Activated effector memory CD4-positive, alpha-beta T cell treated with anti-CD3 and anti-CD28 coated beads, Interleukin-2, amount 50 U/mL, for 16 hours (primary cell): ENCODE measurements at regions not wholly inside any gene's neighbourhood (a gene's known extent, or its start where the extent isn't known, plus 50 kb on each side); places are given as distances from the start of the nearest gene placed in this dataset.

Experiments used
- DNase-seq: peaks from one replicate; pipeline ENCODE4 v3.0.0-alpha.2; 2020

DNA sequence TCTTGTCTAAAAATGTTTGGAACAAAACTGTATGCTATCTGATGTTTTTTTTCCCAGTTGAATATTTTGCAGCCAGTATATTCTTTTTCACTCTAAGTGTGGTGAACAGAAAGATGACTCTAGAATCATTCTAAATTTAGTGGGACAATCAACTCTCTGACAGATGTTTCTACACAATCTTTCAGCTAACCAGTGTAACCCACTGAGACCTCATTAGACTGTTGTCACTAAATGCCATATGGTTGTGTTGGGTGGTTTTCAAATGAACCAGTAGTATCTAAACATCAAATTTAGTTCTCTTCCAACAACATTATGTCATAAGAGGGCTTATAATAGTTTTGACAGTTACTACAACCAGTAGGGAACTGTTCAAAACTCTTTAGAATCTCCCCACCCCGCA lies 129.6 kb upstream of the PRLR start:
- no peak for DNase-seq

DNA sequence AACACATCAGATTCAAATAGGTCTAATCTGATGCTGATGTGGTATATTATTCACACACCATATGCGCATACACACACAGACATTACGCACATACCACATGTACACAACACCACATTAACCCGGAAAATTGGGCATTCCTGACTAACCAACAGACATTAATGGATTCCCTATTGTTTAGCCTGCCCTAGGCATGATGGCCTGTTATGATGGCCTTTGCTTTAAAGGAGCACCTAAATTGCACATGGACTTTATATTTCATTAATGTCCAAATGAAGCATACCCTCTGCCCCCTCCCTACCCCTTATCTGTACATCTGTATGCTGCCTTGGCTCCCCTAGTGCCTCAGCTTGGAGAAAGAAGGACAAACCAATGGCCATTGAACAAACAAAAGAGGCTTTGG lies 127.7 kb upstream of the PRLR start:
- DNase-seq: no peak

DNA sequence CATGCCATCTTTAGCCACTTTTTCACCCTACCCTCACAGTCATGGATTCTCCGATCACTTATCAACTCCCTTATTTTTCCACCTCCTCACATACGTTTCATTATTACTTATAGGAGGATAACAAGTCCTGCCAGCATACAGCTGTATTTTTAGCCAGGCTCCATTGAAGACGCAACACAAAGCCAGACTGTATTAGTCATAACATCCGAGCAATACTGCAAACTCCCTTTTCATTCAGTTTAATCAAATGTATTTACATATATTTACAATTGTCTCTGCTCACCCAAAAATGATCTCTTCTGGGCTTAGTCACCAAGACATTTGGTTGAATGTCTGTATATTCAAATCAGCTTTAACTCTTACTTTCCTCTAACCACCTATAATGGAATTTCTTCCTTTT lies 126.4 kb upstream of the PRLR start:
- no peak for DNase-seq

DNA sequence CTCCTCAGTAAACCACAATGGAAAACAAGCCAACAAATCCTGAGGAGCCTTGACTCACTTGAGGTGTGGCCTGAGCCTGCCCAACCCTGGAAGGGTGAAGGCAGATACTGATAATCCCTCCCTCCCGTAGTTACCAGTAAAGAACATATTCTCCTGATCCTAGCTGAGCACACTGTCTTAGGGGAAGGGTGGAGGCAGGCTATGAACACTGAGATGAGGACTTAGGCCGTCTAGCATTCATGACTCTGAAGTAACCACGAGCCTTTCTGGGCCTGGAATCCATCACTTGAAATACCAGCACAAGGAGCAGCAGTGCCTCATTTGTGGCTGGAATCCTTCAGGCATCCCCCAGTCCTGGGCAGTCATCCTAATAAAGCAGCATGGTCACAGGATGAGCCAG lies 124.5 kb upstream of the PRLR start:
- DNase-seq: no peak

DNA sequence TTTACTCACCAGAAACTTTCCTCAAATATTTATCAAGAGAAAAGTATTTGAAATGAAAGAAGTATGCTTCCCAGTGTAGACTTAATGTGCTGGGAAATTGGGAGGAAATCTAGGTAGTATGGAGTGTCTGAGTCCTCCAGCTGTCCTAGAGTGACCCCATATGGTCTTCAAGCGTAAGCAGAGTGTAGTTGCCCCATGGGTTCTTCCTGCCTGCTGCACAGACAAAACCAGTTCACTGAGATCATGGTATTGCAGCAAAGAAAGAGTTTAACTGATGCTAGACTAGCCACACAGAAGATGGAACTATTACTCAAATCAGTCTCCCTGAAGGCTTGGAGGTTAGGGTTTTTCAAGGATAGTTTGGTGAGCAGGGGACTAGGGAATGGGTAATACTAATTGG lies 114.9 kb upstream of the PRLR start:
- DNase-seq: no peak

DNA sequence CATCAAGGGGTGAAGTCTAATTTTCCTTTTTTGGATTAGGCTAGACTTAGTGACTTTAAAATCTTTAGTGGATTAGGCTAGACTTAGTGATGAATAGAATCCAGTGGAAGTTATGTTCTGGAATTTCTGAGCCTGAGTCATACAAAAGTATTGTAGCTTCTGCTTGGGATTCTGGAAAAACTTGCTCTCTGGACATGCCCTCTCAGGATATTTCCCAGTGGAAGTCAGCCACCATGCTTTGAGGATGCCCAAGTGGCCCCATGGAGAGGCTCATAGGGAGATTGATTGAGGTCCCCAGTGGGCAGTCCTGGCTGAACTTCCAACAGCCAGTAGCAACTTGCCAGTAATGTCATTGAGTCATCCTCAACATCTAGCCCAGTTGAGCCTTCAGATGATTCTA lies 112.4 kb upstream of the PRLR start:
- DNase-seq: no peak

DNA sequence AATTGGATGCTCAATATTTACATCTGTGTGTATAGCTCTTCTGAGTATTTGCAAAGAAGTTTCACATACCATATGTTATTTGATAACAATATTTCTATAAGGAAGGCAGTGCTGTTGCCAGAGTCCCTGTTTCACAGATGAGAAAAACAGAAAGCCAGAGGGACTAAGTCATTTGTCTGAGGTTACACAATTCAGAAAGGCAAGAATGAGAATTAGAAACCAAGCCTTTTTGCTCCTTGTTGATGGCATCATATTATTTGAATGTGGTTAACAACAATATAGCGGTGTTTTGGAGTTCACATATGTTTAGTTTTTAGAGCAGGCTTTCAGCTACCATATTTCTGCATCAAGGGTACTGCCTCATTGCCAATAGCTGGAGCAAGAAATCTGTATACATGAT lies 110.9 kb upstream of the PRLR start:
- DNase-seq: no peak

DNA sequence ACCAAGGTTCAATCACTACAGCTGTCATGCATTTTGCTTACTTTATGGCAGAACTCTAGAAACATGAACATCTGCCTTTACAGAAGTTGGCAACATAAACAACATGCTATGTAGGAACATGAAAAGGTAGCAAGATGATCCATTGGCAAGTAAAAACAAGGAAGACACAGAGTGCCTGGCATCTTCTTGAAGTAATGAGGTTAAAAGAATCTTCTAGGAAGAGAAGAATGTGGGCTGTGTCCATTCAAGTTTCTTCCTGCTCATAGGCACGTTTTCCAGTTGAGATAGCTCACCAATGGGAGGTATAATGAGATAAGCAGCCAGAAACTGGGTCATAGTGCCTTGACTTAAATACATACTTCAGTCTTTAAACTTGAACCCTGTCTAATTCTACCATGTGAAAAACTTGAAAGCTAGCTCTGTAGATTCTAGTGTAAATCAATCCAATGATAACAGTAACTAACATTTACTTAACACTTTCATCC lies 109.4 kb upstream of the PRLR start:
- no peak for DNase-seq

DNA sequence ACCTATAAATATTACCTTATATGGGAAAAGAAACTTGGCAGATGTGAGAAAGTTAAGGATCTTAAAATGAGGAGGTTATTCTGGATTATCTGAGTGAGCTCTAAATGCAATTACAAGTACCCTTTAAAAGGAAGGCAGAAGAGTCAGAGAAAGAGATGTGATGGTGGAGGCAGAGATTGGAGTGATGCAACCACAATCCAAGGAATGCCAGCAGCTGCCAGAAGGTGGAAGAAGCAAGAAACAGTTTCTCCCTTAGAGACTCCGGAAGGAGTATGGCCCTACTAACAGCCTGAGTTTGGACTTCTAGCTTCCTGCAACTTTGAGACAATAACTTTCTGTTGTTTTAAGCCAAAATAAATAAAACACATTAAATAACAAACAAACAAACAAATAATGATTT lies 108.7 kb upstream of the PRLR start:
- no peak for DNase-seq

DNA sequence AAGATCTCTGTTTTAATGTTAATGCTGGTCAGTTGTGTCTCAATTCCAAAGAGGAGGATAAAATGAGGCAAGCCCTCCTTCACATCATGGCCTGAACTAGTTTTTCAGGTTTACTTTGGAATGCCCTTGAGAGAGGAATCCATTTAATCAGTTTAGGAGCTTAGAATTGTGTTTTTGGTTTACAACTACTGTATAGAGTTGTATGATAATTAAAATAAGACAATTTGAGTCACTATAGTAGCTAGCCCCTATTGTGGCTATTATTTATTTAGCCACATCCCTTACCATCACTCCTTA lies 107.8 kb upstream of the PRLR start:
- DNase-seq: no peak

DNA sequence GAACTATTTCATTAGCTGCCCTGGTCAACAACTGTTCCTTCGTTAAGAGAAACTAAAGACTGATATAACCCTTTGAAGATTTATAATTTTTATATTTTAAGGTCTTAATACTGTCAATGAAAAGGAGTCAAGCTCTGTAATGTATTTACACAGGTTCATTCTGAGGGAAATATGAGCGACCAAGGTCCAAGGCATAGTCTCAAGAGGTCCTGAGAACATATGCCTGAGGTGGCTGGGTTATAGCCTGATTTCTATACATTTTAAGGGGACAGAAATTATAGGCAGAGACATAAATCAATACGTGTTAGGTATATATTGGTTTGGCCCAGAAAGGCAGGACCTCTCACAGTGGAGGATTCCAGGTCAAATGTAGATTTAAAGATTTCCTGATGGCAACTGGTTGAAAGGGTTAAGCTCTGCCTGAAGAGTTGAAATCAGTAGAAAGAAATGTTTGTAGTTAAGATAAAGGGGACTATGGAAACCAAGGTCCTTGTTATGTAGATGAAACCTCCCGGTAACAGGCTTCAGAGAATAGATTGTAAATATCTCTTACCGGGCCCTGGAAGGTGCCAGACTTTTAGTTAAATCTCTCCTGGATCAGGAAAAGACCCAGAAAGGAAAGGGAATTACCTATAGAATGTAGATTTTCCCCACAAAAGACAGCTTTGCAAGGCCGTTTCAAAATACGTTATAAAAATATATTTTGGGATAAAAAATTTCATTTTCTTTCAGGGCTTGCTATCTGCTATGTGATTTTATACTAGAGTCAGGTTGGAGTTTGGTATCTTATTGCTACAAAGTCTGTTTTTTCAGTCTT lies 107.3 kb upstream of the PRLR start:
- no peak for DNase-seq

DNA sequence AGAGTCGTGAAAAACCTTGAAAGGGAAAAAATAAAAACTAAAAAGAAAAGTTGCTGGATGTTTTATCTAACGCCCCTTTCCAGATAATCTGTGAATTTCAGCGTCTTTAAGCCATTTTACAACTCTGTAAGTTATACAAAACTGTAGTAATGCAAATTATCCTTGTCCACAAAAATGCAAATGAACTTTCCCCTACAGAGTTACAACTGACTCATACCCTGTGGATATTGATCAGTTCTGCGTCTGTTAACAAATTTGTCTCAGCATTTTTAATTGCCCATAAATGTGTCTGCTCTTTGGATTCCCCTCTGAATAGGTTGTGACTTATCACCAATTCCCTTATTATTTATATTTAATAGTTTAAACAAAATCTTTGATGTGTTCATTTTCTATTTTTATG lies 105.9 kb upstream of the PRLR start:
- DNase-seq: no peak

DNA sequence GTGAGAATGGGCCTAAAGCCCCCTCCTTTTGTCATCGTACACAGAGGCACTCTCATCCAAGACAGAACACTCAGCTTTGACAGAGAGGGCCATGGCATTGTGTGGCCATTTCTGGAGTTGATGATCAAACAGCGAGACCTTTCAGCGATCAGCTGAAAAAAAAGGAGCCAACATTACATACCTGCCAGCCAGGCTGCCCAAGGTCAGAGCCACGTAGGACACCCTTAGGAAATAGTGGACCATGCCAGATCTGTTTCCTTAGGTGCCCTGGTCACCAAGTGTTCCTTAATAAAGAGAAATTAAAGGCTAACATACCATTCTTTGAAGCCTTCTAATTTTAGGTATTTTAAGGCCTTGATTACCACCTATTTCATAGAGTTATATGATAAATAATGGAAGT lies 105.5 kb upstream of the PRLR start:
- no peak for DNase-seq

DNA sequence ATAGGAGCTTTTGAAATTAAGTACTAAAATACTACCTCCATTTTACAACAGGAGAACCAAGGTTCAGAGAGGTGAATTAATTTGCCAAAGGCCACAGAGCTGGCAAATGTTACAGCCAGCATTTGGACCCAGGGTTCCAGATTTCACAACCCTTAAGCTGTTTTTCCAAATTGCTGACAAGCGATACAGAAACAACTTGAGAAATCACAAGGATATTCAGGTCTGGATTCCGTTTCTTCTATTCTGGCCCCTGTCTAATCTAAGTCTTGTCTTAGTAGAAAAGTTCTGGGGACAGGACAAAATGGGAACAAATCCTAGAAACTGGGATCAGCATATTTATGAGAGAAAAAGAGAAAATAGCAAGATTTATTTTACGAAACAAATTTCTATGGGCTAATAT lies 103.1 kb upstream of the PRLR start:
- DNase-seq: no peak

DNA sequence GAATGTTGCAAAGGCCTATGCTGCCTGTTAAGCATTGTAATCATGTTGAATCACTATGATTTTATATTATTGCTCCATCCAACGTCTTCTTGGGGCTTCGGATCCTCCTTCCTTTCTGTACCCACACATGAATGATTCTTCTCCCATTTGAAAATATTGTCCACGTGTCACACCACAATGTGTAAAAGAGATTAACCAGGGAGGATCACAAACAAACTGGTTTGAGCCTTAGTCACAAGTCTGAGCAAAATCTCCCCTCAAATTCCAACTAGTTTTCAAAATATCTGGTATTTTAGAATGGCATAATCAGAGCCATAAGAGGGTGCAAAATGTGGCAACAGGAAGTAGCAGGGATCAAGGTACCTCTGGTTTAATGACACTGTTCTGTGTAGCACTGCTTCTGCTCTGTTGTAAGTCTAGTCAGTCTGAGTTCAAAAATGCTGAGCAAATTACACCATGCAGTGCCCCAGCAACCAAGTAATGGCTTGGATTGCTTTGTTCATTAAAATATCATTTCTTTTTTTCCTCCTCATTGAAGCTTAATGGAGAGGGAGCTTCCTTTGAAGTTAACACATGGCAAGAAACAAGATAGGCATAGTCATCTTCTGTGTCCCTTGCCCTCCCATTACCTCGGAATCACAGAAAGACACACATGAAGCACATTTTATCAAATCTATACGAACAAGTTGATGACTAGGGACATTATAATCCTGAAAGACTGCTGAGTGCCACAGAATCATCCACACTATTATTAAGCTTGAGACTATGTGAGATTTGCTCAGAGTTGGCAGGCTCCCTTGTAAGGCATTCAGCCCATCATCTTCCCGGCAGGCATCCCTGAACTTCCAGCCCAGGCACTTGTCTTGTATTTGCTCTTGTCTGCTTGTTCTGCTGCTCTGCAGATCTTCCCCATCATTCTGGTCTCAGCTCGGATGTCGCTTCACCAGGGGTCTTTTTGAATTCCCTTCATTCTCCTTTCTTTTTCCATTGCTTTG lies 102.0 kb upstream of the PRLR start:
- DNase-seq: no peak

DNA sequence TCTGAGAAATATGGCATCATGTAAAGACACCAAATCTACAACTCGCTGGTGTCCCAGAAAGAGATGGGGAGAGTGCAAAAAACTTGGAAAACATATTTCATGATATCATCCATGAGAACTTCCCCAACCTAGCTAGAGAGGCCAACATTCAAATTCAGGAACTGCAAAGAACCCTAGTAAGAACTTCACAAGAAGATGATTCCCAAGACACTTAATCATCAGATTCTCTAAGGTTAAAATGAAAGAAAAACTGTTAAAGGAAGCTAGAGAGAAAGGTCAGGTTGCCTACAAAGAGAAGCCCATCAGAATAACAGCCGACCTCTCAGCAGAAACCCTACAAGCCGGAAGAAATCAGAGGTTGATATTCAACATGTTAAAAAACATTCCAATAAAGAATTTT lies 95.5 kb upstream of the PRLR start:
- DNase-seq: no peak

DNA sequence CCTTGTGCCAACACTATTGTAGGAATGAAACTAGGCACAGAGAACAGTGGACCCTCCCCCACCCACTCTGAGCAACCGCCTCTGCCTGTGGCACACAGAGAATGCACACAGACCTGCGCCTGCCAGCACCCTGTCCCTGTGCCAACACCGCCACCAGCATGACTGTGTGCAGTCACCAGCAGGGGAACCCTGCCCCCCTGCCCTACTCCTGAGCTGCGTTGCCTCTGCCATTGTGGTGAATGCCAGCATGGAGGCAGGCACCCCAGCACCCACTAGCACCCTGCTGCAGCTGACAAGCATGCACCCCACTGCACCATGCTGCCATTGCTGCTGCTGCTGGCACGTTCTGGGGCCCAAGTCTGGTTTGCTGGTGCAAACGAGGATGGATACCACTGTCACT lies 94.4 kb upstream of the PRLR start:
- no peak for DNase-seq

DNA sequence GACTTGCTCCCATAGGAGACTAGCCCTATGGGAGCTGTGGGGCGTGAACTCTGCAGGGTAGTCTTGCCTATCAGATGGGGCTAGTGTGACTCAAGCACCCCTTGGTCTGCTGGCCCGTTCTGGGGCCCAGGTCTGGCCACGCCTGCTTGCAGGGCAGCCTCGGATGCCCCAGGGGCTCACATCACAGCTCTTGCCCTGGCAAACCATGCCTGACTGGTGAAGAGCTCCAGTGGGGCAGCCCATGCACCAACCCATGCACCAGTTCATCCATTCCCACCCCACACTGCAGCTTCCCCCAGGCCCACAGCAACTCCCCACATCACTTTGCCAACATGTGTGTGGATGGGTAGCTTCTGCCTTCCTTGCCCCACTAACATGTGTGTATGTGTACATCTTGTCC lies 93.9 kb upstream of the PRLR start:
- no peak for DNase-seq

DNA sequence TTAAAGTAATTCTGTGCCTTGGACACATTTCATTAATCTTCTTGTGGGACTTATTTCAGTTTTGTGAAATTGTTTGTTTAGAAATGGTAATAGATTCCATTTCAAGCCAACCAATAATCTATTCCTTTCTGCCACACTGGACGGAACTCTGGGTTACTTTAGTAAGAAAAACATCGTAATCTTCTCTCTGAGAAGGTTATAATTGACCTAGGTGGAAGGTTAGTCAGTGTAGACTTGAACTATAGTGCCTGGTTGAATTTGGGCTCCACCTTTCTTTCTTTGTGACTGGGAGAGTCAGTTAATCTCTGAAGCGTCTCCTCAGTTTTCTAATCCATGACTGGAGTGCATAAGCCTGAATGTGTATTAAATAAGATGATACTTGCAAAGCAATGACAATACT lies 89.7 kb upstream of the PRLR start:
- DNase-seq: no peak

DNA sequence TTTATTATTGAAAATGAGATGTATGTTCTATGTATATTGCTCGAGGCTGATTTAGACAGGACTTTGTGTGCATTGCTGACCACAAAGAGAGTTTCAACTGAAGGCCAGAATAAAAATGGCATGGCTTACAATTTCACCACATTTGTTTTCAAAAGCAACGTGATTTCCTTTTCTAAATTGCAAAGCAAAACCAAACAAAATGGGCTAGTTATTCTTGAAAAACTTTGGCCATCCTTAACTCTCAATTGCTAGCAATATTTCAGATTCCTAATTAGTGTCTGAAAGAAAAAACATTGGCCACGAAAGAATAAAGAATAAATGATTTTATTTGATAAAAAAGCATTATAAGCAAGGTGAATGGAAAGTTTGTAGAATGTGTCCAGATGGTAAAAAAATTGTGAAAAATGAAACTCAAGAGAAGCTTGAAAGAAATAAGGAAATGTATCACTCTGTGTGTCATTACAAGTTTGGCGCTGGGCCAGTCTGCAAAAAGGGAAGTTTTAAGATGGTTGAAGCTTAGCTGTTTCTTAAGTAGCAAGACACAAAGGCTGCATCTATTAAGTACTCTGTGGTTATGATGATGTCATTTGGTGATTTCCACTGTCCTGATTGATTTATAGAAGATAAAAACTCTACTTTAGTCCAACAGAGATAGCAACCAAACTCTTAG lies 89.2 kb upstream of the PRLR start:
- peak; percentile 76 for DNase-seq

DNA sequence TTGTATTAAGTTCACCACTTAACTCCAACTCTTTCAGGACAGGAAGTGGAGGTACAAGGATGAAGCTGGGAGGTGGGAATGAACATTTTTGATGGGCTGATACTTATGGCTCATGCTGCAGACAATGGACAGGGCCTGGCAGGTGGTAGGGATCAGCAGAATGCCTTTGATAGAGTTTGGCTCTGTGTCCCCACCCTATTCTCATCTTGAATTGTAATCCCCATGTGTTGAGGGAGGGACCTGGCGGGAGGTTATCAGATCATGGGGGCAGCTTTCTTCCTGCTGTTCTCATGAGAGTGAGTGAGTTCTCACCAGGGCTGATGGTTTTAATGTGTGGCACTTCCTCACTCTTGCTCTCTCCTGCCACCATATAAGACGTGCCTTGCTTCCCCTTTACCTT lies 87.3 kb upstream of the PRLR start:
- DNase-seq: no peak

DNA sequence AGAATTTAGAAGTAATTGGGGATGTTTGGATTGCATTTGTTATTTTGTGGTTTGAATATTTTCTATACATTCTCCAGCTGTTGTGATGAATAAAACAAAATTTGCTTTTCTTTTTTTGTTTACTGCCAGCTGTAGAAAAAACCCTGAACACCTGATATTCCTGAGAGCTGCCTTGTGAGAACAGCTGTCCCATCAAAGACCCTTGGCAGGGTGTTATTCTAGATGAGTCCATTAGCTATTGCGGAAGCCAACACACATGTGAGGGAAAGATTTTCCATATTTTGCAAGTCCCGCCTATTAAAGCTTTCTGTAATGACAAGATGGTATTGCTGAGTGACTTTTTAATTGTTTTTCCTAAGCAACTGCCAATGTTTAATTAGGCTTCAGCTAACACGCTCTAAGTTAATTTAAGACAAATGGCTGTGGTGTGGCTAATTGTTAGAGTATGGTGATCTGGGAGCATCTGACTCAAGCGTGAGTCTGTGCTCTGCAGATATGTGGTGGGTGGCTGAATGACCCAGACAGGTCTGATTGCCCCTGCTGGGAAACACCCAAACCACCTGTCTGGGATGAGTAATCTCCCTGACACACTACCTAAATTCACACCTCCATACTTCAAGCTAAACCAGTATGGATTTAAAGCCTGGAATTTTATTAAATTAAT lies 86.5 kb upstream of the PRLR start:
- DNase-seq: no peak

DNA sequence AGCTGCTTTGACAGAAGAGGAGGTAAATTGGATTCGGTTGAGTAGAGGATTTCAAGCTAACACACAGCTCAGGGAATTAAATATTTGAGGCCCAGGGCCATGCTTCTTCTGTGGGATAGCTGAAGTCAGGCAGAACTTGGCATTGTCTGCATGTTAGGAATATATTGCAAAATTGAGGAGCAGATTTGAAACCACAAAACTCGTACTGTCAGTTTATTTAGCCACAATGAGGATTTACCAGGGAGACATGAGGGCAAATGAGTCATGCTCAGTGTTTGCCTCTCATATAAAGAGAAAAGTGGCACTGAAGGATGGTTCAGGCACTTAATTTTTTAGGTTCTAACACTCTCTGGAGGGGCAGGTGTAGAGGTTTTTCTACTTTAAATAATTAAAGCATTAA lies 83.0 kb upstream of the PRLR start:
- no peak for DNase-seq
